SU-DHL-6 (cell line): ENCODE measurements at regions not wholly inside any gene's neighbourhood (a gene's known extent, or its start where the extent isn't known, plus 50 kb on each side); places are given as distances from the start of the nearest gene placed in this dataset.

Experiments
- EZH2phosphoT487 ChIP-seq: fragments of 200-600 bp; sonication (generic), shearing (Covaris generic); conservative IDR thresholded peaks from 2 replicates; pipeline ENCODE4 v1.6.1; 2018; ENCODE audit warnings: mild to moderate bottlenecking, antibody characterized with exemption, low read length, moderate library complexity, mixed read lengths
- TF ChIP-seq, protein P1 (sequence below): fragments of 200-600 bp; sonication (generic); IDR thresholded peaks from one replicate; pipeline ENCODE4 v1.5.1; 2017; ENCODE audit warnings: antibody characterized with exemption, mild to moderate bottlenecking, low read length, moderate library complexity; ENCODE audit not compliant: insufficient read depth, poor library complexity, severe bottlenecking

DNA sequence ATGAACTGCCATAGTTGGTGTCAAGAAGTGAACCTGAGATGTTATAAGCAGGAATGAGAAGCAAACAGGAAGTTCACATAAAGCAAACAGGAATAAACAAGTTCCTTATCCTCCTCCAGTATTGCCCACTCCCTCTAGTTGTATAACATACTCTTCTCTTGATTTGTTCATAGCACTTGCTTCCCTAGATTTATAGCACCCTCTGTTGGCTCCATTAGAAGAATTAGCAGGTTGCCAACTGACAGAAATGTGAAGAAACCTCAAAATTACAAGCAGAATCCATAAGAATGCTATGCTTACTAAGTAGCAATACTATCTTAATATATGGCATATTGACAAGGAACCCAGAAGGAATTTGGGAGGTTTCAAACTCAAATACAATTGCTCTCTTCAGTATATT is 195.4 kb downstream of the TBX18 start:
- TF ChIP-seq, protein P1, sequence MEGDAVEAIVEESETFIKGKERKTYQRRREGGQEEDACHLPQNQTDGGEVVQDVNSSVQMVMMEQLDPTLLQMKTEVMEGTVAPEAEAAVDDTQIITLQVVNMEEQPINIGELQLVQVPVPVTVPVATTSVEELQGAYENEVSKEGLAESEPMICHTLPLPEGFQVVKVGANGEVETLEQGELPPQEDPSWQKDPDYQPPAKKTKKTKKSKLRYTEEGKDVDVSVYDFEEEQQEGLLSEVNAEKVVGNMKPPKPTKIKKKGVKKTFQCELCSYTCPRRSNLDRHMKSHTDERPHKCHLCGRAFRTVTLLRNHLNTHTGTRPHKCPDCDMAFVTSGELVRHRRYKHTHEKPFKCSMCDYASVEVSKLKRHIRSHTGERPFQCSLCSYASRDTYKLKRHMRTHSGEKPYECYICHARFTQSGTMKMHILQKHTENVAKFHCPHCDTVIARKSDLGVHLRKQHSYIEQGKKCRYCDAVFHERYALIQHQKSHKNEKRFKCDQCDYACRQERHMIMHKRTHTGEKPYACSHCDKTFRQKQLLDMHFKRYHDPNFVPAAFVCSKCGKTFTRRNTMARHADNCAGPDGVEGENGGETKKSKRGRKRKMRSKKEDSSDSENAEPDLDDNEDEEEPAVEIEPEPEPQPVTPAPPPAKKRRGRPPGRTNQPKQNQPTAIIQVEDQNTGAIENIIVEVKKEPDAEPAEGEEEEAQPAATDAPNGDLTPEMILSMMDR, result no peak
- TF ChIP-seq EZH2phosphoT487, result no peak
